Panc1 (cell line): ENCODE measurements at regions not wholly inside any gene's neighbourhood (a gene's known extent, or its start where the extent isn't known, plus 50 kb on each side); places are given as distances from the start of the nearest gene placed in this dataset.

Source experiments
- POLR2AphosphoS5 ChIP-seq: IDR thresholded peaks from 2 replicates; pipeline ENCODE4 v1.6.1; 2012; ENCODE audit warnings: mild to moderate bottlenecking, low read depth, low read length, moderate library complexity
- TF ChIP-seq, protein P1 (sequence below): fragments of 450-650 bp; IDR thresholded peaks from 2 replicates; pipeline ENCODE4 v1.5.1; 2017; ENCODE audit warnings: mild to moderate bottlenecking

DNA sequence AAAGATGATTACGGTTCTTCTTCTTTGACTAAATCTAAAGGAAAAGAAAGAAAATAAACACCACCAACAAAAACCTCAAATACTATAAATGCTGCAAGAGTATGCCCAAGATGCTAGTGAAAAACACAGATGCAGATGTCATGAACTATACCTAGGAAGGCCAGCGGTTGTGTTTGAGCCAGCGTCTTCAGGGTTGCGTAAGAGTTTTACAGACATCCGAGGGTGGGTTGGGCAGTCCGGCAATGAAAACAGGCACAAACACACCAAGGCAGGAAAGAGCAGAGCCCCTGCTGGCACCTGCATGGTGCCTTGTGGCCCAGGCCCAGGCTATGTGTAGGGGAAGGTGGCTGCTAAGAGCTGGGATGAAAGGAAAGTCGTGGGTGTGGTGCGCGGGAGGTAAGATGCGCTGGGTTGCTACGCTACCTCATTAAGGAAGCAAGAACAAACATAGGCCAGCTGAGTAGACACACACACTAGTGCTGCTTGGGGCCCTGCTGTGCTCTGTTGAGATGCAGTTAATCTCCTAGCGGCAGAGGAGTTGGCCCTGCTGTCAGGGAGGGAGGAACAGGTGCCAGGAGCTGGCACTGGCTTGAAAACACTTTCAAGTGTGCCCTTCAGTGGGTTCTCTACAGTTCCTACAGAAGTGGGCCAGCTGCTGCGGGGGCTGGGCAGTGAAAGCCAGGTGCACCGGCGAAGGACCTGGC, 170.2 kb upstream of the PLN start:
- TF ChIP-seq, protein P1, sequence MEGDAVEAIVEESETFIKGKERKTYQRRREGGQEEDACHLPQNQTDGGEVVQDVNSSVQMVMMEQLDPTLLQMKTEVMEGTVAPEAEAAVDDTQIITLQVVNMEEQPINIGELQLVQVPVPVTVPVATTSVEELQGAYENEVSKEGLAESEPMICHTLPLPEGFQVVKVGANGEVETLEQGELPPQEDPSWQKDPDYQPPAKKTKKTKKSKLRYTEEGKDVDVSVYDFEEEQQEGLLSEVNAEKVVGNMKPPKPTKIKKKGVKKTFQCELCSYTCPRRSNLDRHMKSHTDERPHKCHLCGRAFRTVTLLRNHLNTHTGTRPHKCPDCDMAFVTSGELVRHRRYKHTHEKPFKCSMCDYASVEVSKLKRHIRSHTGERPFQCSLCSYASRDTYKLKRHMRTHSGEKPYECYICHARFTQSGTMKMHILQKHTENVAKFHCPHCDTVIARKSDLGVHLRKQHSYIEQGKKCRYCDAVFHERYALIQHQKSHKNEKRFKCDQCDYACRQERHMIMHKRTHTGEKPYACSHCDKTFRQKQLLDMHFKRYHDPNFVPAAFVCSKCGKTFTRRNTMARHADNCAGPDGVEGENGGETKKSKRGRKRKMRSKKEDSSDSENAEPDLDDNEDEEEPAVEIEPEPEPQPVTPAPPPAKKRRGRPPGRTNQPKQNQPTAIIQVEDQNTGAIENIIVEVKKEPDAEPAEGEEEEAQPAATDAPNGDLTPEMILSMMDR = no peak
- no peak for TF ChIP-seq POLR2AphosphoS5
